Lower leg skin (tissue), 3 donors: ENCODE measurements at regions not wholly inside any gene's neighbourhood (a gene's known extent, or its start where the extent isn't known, plus 50 kb on each side); places are given as distances from the start of the nearest gene placed in this dataset.

Experiments
- POLR2A ChIP-seq, 2 donors: fragments of 450-650 bp; IDR thresholded peaks; one replicate each; pipeline ENCODE4 v1.6.1; 2016 to 2017; ENCODE audit warnings: antibody characterized with exemption in 2 of 2, mild to moderate bottlenecking in 1 of 2, moderate library complexity in 1 of 2
- TF ChIP-seq, protein P1 (sequence below), 3 donors: fragments of 450-650 bp; IDR thresholded peaks; one replicate each; pipeline ENCODE4 v1.5.1; 2016; ENCODE audit warnings: antibody characterized with exemption in 3 of 3, mild to moderate bottlenecking in 3 of 3, moderate library complexity in 2 of 3

DNA sequence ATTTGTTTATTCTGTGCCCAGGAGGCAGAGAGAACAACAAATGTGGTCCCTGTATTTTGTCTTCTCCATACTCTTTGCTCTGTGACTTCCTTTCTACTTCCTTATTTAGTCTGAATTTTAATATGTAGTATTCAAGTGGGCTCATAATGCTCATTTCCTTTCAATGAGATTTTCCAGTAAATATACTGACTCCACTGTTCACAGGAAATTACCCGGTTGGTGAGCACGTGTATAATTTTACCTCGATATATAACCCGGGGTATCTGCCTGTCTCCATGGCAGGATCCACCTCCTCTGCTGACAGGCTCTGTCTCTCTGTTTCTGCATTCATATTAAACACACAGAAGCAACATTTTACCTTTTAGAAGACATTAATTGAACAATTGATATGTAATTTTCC lies 166.0 kb downstream of the SLC38A4 start:
- TF ChIP-seq, protein P1, sequence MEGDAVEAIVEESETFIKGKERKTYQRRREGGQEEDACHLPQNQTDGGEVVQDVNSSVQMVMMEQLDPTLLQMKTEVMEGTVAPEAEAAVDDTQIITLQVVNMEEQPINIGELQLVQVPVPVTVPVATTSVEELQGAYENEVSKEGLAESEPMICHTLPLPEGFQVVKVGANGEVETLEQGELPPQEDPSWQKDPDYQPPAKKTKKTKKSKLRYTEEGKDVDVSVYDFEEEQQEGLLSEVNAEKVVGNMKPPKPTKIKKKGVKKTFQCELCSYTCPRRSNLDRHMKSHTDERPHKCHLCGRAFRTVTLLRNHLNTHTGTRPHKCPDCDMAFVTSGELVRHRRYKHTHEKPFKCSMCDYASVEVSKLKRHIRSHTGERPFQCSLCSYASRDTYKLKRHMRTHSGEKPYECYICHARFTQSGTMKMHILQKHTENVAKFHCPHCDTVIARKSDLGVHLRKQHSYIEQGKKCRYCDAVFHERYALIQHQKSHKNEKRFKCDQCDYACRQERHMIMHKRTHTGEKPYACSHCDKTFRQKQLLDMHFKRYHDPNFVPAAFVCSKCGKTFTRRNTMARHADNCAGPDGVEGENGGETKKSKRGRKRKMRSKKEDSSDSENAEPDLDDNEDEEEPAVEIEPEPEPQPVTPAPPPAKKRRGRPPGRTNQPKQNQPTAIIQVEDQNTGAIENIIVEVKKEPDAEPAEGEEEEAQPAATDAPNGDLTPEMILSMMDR (IDR thresholded peaks at IDR 0.05): no peak
- no peak for TF ChIP-seq POLR2A (IDR thresholded peaks at IDR 0.05)
